Small intestine (tissue), 7 donors: ENCODE measurements at regions not wholly inside any gene's neighbourhood (a gene's known extent, or its start where the extent isn't known, plus 50 kb on each side); places are given as distances from the start of the nearest gene placed in this dataset.

ENCODE experiments used
- DNase-seq, 2 donors: peaks; one replicate each; pipeline versions ENCODE4 v3.0.0 to v3.0.0-alpha.2; 2013
- FAIRE-seq: peaks from 2 replicates; lab custom pipeline; 2012; peaks lifted over from hg19 to GRCh38; lab: Jason Lieb, UNC
- H3K27ac ChIP-seq, 3 donors: one replicate each; pipeline ENCODE4 v1.5.1; 2013; ENCODE audit warnings: low read length in 2 of 3, mild to moderate bottlenecking in 2 of 3, control low read depth in 1 of 3, inconsistent platforms in 1 of 3, low read depth in 1 of 3, moderate library complexity in 1 of 3
- H3K27me3 ChIP-seq, 3 donors: one replicate each; pipeline ENCODE4 v1.6.1; 2013; ENCODE audit warnings: low read length in 3 of 3, inconsistent platforms in 1 of 3; ENCODE audit not compliant: control insufficient read depth in 3 of 3, insufficient read depth in 3 of 3
- H3K36me3 ChIP-seq, 3 donors: one replicate each; pipeline ENCODE4 v1.6.1; 2013; ENCODE audit warnings: low read length in 3 of 3, inconsistent platforms in 1 of 3, low read depth in 1 of 3, mild to moderate bottlenecking in 1 of 3, moderate library complexity in 1 of 3; ENCODE audit not compliant: control insufficient read depth in 3 of 3, insufficient read depth in 2 of 3
- H3K4me1 ChIP-seq, 3 donors: one replicate each; pipeline ENCODE4 v1.6.1; 2013; ENCODE audit warnings: low read length in 2 of 3, inconsistent platforms in 1 of 3, low read depth in 1 of 3, mild to moderate bottlenecking in 1 of 3, moderate library complexity in 1 of 3; ENCODE audit not compliant: control insufficient read depth in 3 of 3, insufficient read depth in 2 of 3
- H3K4me3 ChIP-seq, 3 donors: one replicate each; pipeline ENCODE4 v1.5.1; 2013; ENCODE audit warnings: low read length in 3 of 3, control low read depth in 1 of 3, inconsistent platforms in 1 of 3, low read depth in 1 of 3, mild to moderate bottlenecking in 1 of 3, moderate library complexity in 1 of 3
- H3K9me3 ChIP-seq, 2 donors: one replicate each; pipeline ENCODE4 v1.6.1; 2013; ENCODE audit warnings: low read depth in 1 of 2, low read length in 1 of 2; ENCODE audit not compliant: control insufficient read depth in 2 of 2, insufficient read depth in 1 of 2
- WGBS, 3 donors: extraction: QIAGEN DNeasy Blood & Tissue Kit; methylation state at CpG; one replicate each; pipeline ENCODE4 v1.1.7; 2013; 5-methylcytosine and 5-hydroxymethylcytosine counted together
- donor health status: healthy with polysubstance abuse.
- donor health status: control.
- donor health status: control.
- donor health status: Bipolar disorder and iron deficiency.
- donor health status: healthy.

DNA sequence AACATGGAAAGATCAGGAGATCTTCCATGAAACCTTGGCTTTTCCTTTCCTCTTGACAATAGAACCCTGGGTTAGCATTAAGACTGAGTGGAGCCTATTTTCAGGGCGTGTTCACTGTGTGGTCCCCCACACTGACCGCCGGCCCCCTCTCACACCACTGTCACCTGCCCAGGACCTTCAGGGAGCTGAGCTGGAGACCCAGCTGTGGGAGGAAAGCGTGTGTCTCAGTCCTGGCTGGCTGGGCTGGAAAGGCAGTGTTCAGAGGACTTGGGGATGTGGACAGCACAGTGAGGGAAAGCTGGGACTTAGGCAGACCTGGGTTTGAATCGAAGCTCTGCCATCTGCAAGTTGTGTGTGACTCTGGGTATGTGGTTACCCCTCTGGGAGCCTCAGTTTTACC lies 268.1 kb downstream of the NSG2 start:
- FAIRE-seq = no peak

DNA sequence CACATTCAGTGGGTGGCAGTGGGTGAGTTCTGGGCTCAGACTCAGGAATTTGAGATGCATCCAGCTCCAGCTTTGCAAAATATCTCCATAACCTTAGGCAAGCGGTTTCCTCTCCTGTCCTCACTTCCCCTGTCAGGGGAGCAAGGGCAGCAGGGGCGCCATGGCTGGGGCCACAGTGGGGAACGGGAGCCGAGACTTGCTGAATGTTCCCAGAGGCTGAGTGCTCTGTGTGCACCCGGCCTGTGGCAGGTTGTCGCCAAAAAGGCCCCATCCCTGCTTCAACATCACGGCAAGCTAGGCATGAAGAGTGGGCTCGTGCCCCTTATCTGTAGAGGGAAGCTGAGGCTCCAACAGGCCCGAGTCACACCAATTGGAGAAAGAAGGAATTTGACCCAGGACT lies 268.8 kb downstream of the NSG2 start:
- Histone ChIP-seq H3K9me3 (no peaks in the 10 kb centered on the region), H3K4me3 (no peak overlapping the region), H3K36me3 (no peaks in the 10 kb centered on the region), H3K4me1 (no peaks in the 10 kb centered on the region), H3K27me3 (peaks cover 7 to 30% (median 12%) of the 10 kb centered on the region in 3 donors), H3K27ac (no peak overlapping the region)
- 71 to 75% (median 73%) methylated on average over 9 of the region's 9 CpGs for WGBS, 3 donors
- DNase-seq (no peak), FAIRE-seq (no peak)

More for the DNA sequence above, 268.1 kb downstream of the NSG2 start:
- H3K36me3 ChIP-seq = no peaks in the 10 kb centered on the region
- H3K4me3 ChIP-seq = no peak overlapping the region
- H3K4me1 ChIP-seq = no peaks in the 10 kb centered on the region
- DNase-seq = no peak
- 64 to 79% (median 75%) methylated on average over 5 of the region's 5 CpGs for WGBS, 3 donors
- no peak overlapping the region for H3K27ac ChIP-seq
- peaks cover 7 to 30% (median 12%) of the 10 kb centered on the region in 3 donors for H3K27me3 ChIP-seq
- no peaks in the 10 kb centered on the region for H3K9me3 ChIP-seq

DNA sequence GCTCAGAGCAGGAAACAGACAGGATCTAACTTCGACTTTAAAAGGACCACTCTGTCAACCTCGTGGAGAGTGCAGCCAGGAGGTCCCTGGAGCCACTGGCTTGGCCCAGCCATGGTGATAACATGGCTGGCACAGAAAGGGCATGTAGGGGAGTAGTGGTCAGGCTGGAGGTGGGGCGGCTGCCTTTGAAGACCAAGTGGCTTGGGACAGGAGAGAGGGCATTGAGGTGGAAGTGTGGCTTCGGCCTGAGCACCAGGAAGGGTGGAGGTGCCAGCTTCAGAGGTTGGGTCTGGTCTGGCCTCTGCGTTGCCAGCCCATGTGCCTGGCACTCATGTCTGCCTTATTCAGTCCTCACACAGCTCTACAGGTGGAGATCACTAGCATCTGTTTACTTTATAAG lies 270.0 kb downstream of the NSG2 start:
- Histone ChIP-seq H3K27me3 (peaks cover 10 to 37% (median 14%) of the 10 kb centered on the region in 3 donors), H3K27ac (no peak overlapping the region), H3K4me1 (no peaks in the 10 kb centered on the region), H3K4me3 (no peak overlapping the region), H3K36me3 (no peaks in the 10 kb centered on the region), H3K9me3 (no peaks in the 10 kb centered on the region)
- FAIRE-seq (no peak), DNase-seq (no peak)
- 69 to 78% (median 70%) methylated on average over 5 of the region's 5 CpGs for WGBS, 3 donors

DNA sequence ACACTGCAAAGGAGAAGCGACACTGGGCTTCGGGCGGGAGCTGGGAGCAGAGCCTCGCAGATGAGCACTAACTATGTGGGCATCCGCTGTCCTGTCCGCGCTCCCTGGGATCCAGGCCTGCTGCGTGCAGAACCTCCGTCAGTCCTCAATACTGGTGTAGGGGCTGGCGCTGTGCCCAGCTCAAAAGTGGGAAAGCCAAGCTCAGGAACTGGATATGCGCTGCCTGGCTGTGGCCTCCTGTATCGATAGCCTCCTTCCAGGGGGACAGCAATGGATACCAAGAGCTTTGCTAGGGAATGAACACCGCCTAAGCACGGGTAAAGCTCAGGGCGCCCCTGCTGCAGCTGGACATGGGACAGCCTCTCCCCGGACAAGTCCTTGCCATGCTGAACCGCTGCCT lies 270.4 kb downstream of the NSG2 start:
- FAIRE-seq (no peak), DNase-seq (no peak)
- H3K27ac ChIP-seq = no peak overlapping the region
- H3K9me3 ChIP-seq = no peaks in the 10 kb centered on the region
- no peaks in the 10 kb centered on the region for H3K36me3 ChIP-seq
- 87 to 89% (median 87%) methylated on average over 17 of the region's 17 CpGs for WGBS, 3 donors
- H3K4me1 ChIP-seq = no peaks in the 10 kb centered on the region
- no peak overlapping the region for H3K4me3 ChIP-seq
- H3K27me3 ChIP-seq = peaks cover 10 to 34% (median 14%) of the 10 kb centered on the region in 3 donors

DNA sequence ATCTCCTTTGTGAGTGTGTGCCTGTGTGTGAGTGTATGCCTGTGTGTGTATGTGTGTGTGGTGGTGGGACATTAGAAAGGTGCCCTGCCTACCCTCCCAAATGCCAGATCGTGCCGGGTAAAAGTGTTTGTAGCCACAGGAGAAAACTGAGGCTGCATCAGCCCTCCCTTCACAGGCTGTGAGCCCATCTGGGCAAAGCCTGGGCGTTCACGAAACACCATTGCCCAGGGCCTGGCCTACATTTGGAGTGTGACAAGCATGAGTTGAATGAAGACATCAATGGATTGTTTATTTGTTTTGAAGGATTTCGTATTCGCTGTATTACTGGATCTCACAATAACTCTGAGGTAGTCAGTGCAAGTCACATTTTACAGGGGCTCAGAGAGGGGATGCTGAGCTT lies 270.8 kb downstream of the NSG2 start:
- Histone ChIP-seq H3K4me3 (no peak overlapping the region), H3K27ac (no peak overlapping the region), H3K4me1 (no peaks in the 10 kb centered on the region), H3K9me3 (no peaks in the 10 kb centered on the region), H3K36me3 (no peaks in the 10 kb centered on the region), H3K27me3 (peaks cover 8 to 30% (median 14%) of the 10 kb centered on the region in 3 donors)
- FAIRE-seq (no peak), DNase-seq (no peak)
- 81 to 88% (median 83%) methylated on average over 6 of the region's 6 CpGs for WGBS, 3 donors

DNA sequence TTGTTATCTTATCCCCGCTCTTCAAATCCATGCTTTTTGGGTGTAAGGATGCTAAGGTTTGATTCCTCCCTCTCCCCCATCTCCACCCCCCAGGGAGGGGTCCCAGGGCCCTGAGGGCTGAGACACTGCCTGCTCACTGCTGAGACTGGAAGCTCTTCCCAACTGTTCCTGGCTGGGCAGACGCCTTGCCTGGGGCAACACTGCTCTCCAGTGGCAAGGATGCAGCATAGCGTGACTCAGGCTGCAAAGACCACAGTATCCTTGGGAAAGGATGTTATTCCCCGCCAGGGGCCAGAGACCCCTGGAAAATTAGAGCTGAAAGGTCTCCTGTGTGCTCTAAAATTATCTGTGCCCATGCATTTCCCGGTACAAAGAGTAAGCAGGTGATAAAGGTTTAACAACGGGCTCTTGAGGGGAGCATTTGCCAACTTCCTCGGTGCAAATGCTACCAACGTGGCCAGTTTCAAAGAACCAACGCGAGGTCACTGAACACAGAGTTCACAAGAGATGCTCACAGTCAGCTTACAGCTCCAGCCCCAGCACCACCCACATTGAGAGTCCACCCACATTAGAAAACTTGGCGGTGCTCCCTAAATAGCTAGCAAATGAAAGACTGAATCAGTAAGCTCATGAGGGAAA lies 271.9 kb downstream of the NSG2 start:
- DNase-seq (peak; percentile 15 to 42), FAIRE-seq (no peak)
- H3K9me3 ChIP-seq = no peaks in the 10 kb centered on the region
- H3K4me1 ChIP-seq = no peaks in the 10 kb centered on the region
- H3K4me3 ChIP-seq = no peak overlapping the region
- 10 to 17% (median 13%) methylated on average over 11 of the region's 11 CpGs for WGBS, 3 donors
- H3K27me3 ChIP-seq = peaks cover 3 to 29% (median 14%) of the 10 kb centered on the region in 3 donors
- H3K36me3 ChIP-seq = no peaks in the 10 kb centered on the region
- H3K27ac ChIP-seq = no peak overlapping the region

DNA sequence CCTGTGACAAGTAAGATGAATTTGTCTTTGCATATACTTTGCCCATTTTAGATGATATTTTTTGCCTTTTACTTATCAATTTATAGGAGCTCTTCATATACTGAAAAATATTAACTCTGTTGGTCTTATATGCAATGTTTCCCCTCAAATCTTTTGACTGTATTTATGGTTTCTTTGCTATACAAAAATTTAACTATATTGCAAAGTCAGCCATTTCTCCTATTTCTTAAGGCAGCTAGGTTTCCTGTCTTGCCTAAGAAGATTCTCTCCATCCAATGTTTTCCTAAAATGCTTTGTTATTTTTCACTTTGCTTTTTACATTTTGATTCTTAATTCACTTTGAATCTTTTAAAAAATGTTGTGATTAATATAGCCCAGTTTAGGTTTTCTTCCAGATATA lies 273.1 kb downstream of the NSG2 start:
- FAIRE-seq (no peak), DNase-seq (no peak)
- no peaks in the 10 kb centered on the region for H3K36me3 ChIP-seq
- H3K9me3 ChIP-seq = no peaks in the 10 kb centered on the region
- no peak overlapping the region for H3K4me3 ChIP-seq
- no peaks in the 10 kb centered on the region for H3K4me1 ChIP-seq
- peaks cover 3 to 18% (median 10%) of the 10 kb centered on the region in 3 donors for H3K27me3 ChIP-seq
- no peak overlapping the region for H3K27ac ChIP-seq

DNA sequence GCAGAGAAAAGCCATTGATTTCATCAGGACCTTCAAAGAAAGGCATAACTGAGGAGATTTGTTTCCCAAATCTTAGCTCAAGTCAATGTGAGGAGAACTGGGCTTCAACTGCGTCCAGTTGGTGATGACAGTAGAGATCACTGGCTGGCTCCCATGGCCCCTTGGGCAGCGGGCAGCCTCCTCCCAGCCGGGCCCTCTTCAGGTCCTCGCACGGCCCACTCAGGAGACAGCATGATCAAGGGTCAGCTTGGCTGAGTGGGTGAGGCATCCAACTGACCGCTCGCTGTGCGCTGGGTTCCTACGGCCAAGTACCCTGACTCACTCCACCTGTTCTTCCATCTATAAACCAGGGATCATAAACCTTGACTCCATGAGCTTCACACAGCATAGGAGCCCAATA lies 274.0 kb downstream of the NSG2 start:
- WGBS, 3 donors = 58 to 83% (median 71%) methylated on average over 9 of the region's 9 CpGs
- Histone ChIP-seq H3K4me1 (no peaks in the 10 kb centered on the region), H3K9me3 (no peaks in the 10 kb centered on the region), H3K4me3 (no peak overlapping the region), H3K27ac (no peak overlapping the region), H3K36me3 (no peaks in the 10 kb centered on the region), H3K27me3 (peaks cover 3 to 14% (median 9%) of the 10 kb centered on the region in 3 donors)
- FAIRE-seq (no peak), DNase-seq (no peak)

DNA sequence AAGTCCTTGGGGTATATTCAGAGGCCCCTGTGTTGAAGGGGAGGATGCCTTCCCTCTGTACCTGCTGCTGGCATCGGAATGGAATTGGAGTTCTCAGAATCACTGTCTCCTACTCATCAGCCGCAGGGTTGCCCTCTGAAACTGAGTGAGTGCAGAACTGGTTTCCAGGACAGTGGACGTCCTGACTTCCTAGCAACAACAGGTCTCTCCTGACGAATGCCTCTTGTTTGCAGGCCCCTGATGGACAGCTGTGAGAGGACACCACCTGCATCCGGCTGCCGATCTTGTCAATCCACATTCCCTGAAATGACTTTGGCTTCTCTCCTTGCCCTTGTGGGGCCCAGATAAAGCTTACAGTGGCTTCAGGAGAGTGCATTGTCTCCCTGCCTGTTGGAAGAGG lies 274.5 kb downstream of the NSG2 start:
- Histone ChIP-seq H3K4me3 (no peak overlapping the region), H3K36me3 (no peaks in the 10 kb centered on the region), H3K27me3 (peaks cover 3 to 14% (median 9%) of the 10 kb centered on the region in 3 donors), H3K27ac (no peak overlapping the region), H3K4me1 (no peaks in the 10 kb centered on the region), H3K9me3 (no peaks in the 10 kb centered on the region)
- no peak for FAIRE-seq
- DNase-seq = no peak
- WGBS, 3 donors = 26 to 49% (median 31%) methylated on average over 6 of the region's 6 CpGs
